HL-60 (cell line): ENCODE measurements at regions not wholly inside any gene's neighbourhood (a gene's known extent, or its start where the extent isn't known, plus 50 kb on each side); places are given as distances from the start of the nearest gene placed in this dataset.

Experiments used
- CTCF ChIP-seq: IDR thresholded peaks from one replicate; pipeline ENCODE4 v1.5.1; 2011; ENCODE audit warnings: low read length, control low read depth, inconsistent platforms; ENCODE audit not compliant: insufficient read depth
- POLR2AphosphoS5 ChIP-seq: IDR thresholded peaks from 2 replicates; pipeline ENCODE4 v1.6.1; 2012; ENCODE audit warnings: low read depth

GRCh38 chr3:166195808-166196207 is 358.6 kb upstream of the BCHE start:
- TF ChIP-seq CTCF (no peak), POLR2AphosphoS5 (no peak)
